Sciatic nerve (tissue), 2 donors: ENCODE measurements at regions not wholly inside any gene's neighbourhood (a gene's known extent, or its start where the extent isn't known, plus 50 kb on each side); places are given as distances from the start of the nearest gene placed in this dataset.
"Not testable (repeated sequence)": the region's sequence is repeated elsewhere in the genome, so short reads cannot be mapped to it uniquely, and the experiment has no call there.

Experiments
- ATAC-seq: fragments of 200-7000 bp; cut with Tn5 transposase; one replicate; pipeline ENCODE4 v1.9.1; 2020; ENCODE audit warnings: mild to moderate bottlenecking, moderate library complexity
- DNase-seq: peaks from one replicate; pipeline ENCODE4 v3.0.0-alpha.2; 2020; ENCODE audit warnings: low spot score
- intact Hi-C: fragments of 100-400 bp; cut with DNase I; formaldehyde crosslinking; loops from one replicate; pipeline ENCODE4 v1.14.2; 2022
- donor health status: DM: no; HTN: no; CAD: no.
- donor health status: DM: no; HTN: no; CAD: no.

DNA sequence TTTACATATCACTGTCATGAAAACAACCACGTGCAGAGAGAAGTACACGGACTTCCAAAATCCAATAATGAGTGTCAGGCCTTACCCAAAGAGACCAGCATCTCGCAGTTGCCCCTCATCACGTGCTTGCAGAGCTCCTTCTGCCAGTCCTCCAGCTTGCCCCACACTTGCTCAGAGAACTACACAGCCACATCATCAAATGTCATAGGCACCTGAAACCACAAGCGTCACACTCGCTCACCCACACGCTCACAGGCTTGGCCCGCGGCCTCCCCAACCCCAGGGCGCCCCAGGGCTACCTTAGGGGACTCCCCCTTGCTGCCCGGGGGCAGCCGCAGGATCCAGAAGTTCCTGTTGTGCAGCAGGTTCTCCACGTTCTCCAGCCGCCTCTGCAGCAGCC is 123.4 kb upstream of the ZNF746 start:
- ATAC-seq (no peak), DNase-seq (no peak)
- intact Hi-C loops = no loop called here

DNA sequence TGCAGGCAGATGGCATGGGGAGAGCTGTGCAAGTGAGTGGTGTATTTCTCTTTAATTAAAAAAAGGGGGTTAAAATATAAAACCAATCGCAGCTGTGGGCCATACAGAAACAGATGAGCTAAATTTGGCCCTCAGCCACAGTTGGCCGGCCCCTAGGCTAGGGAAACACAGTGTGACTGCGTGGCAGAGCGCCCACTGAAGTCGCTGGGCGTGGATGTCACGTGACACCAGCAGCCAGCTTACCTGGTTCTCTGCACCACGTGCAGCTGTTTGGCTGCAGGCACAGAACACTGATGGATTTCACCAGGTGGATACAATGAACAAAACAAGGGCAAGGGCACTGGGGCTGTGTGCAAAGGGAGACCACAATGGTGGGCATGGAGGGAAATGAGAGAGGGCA is 119.3 kb upstream of the ZNF746 start:
- DNase-seq = no peak
- ATAC-seq = no peak
- intact Hi-C loops = no loop called here

DNA sequence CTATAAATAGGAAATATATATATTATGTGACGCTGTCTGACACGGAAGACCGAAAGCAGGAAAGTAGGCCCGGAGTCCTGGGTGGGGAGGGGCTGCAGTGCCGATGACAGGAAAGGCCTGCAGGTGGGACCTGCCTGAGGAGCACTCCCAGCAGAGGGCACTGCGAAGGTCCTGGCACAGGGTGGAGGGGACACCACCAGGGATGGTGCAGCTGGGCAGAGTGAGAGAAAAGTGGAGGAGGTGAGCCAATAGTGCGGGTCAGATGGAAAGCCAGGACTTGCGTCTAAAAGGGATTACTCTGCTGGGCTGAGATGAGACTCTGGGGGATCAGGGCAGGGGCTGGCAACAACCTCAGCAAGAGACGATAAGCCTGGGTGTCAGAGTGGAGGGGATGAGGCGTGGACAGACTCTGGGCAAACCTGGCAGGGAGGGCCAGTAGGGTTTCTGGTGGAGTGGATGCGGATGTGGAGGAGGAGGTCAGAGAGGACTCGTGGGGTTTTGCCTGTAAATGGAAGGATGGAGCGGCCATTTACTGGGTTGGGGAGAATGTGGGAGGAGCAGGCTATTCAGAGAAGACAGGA is 118.2 kb upstream of the ZNF746 start:
- ATAC-seq (no peak), DNase-seq (no peak)
- intact Hi-C loops = no loop called here

DNA sequence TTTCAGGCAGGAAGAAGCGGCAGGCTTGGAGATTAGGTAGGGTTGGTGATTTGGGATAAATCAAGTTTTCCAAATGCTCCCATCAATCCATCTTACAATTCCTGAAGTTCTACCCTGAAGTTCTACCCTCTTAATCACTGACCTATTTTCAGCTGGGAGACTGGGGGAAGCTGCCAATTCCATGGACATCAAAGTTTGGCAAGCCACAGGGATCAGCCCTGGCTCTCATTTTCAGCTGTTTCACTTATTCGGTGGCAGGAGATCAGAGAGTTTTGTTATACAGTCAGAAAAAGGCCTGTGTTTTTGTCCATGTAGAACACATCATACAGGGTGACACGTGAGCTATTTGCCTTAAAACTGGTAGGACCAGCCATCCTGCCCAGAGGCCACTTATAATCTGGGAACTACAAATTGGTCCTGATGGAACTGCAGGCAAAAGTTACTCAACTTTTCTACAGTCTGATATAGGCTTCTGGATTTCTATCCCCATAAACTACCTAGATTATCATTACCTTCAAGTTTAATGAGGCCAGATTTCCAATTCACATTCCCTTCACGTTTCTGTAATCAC is 112.9 kb upstream of the ZNF746 start:
- no peak for ATAC-seq
- no peak for DNase-seq
- intact Hi-C loops = no loop called here

DNA sequence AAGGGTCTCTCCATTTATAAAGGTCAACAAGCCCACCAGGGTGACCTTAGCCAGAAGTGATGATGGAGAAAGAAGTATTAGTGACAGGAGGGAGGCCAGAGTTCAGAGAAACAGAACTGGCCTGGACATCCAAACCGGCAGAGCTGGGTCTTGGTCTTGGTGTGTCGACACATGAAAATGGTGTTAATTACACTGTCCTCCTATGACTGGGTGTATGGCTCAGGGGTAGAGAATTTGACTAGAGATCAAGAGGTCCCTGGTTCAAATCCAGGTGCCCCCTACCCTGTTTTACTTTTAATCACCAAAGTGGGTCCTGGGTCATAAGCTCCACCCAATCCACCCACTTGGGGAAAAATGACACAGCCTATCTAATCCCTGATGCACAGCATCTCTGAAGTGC is 110.6 kb upstream of the ZNF746 start:
- intact Hi-C loops = no loop called here
- ATAC-seq = no peak

DNA sequence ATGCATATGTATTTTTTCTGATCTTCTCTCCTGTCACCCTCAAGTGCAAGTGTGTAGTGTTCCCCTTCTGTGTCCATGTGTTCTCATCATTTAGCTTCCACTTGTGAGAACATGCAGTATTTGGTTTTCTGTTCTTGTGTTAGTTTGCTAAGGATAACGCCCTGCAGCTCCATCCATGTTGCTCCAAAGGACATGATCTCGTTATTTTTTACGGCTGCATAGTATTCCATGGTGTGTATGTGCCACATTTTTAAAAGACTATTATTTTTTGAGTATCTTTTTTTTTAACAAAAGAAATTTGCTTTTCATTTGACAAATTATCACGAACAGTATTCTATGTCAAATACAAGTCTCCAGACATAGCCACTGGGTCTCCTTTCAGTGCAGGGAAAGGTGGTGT is 110.1 kb upstream of the ZNF746 start:
- DNase-seq (no peak), ATAC-seq (no peak)
- intact Hi-C loops = no loop called here

More for the DNA sequence above, 110.6 kb upstream of the ZNF746 start:
- DNase-seq = no peak

DNA sequence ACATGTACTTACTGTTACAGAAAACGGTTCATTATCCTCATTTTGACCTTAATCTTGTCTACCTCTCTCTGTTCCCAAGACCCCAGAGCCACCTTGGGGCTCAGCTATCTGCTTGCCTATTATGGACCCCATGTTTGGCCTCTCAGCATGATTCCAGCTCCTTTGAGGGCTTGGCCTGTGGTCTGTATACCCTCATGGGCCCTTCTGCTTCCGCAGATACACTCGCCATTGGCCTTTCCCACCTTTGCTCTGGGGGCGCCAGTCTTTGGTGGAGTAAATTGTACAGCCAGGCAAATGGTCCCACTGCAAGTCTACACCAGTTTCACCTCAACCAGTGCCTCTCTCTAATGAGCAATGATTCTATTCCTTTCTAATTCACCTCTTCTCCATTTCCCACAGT is 109.2 kb upstream of the ZNF746 start:
- DNase-seq (no peak), ATAC-seq (no peak)
- intact Hi-C loops = no loop called here

DNA sequence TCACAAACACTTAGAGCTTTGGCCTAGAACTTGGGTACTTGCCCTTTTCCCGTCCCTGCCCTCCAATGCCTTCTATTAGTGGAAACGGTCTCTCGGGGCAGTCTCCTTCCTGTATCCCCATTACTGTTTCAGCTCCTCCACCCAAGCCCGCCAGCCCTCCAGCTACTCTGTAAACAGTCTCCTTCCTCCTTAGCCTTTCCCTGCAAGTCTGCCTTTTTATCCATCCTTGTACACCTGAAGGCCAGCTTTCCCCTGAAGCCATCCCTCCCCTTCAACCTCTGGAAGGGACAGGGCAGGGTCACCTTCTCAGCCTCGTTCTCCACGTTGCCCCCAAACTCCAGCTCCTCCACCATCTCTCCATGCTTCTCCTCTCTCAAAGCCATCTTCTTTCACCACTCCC is 108.1 kb upstream of the ZNF746 start:
- DNase-seq (no peak), ATAC-seq (no peak)
- intact Hi-C loops = no loop called here

DNA sequence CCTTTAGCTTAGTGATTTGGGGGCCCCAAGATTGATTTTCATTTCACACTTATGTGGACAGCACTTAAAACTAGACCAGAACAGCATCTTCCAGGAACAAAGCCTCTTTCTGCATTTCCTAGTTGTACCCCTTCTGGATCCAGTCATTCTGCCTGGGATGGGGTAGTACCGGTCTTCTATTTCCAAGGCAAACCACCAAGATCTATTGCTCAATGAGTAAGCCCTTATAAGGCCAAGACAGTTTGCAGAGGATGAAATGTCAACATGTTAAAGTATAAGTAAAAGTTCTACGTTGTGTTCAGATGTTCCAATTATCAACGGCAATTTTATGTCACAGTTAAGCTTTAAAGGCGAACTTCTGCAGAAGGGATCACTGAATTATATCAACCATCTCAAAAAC is 106.9 kb upstream of the ZNF746 start:
- no peak for DNase-seq
- ATAC-seq = no peak
- intact Hi-C loops = no loop called here

DNA sequence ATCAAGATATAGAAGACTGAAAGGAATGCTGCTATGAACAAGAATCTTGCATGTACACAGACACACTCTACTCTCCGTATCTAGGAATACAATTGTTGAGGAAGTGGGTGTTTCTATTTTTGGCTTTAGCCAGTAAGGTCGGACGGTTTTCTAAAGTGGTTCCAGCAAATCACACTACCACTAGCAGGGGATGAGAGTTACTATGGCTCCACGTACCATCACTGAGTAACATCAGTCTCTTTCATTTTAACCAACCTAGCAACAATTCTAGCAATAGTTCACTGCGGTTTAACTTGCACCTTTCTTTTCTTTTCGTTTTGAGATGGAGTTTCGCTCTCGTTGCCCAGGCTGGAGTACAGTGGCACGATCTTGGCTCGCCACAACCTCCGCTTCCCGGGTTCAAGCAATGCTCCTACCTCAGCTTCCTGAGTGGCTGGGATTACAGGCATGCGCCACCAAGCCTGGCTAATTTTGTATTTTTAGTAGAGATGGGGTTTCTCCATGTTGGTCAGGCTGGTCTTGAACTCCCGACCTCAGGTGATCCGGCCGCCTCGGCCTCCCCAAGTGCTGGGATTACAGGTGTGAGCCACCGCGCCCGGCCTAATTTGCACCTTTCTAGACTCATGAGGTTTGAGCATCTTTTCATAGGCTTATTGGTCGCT is 103.2 kb upstream of the ZNF746 start:
- intact Hi-C loops, ATAC-seq, DNase-seq: not testable (repeated sequence)

DNA sequence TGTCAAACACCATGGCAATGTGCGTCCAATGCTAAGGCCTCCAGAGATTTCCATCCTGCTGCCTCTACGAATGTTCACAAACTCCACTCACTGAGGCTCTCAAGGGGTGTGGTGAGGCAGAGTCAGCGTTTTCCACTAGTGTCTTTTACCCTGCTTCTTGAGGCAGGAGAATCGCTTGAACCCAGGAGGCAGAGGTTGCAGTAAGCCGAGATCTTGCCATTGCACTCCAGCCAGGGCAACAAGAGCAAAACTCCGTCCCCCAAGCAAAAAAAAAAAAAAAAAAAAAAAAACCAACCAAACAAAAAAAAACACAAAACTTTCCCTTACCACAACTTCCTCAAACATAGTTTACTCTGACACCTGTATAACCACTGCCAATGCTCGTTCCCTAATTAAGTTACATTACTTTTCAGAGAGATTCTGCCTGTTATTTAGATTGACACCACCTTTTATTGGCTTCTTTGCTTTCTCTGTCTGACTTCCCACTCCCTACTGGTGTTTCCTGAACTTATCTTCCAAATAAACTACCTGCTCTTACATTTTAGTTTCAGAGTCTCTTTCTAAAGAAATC is 102.1 kb upstream of the ZNF746 start:
- no peak for DNase-seq
- ATAC-seq = no peak
- intact Hi-C loops = loop anchor here (10.0 kb wide), 1 partner anchor 1705 kb away; no protein-coding TSS in a partner anchor

DNA sequence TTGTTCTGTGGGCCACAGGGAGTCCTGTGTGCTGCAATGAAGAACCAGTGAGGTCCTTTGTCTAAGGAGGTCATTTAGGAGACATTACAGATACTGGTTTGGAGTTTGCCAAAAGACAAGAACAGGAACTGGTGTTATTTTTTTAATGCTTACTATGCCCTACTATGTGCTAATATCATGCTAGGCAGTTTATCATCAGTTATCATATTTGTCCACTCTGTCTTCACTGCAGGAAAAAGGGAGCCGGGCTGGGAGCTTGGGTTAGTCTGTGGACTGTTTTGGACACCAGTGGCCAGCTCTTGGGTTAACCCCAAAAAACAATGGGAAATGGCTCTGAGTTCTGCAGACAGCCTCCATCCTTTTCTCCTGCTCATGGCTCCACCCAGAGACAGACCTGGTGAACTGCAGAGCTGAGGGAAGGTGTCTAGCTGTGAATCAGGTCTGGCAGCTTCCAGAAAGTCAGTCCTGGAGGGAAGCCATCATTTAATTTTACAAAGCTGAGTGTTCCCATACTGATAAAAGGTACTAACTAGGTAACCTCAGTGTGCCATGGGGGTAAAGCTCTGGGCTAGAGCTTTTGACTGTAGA is 101.2 kb upstream of the ZNF746 start:
- ATAC-seq (no peak), DNase-seq (no peak)
- intact Hi-C loops = loop anchor here (10.0 kb wide), 1 partner anchor 1706 kb away; no protein-coding TSS in a partner anchor

DNA sequence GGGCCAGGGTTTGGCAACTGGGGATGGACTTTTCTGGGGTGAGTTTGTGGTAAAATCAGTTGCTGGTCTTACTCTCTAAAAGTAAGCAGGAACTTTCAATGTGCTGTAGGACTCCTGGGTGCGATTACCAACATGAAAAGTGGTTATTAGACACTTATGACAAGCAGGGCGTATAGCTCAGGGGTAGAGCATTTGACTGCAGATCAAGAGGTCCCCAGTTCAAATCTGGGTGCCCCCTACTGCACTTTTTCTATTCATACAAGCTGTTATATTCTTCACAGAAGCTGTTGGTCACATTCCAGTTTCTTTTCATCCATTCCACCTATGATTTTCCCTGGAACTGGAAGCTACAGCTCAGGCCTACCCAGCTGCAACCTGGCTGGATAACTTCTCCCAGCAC is 100.2 kb upstream of the ZNF746 start:
- ATAC-seq, DNase-seq: not testable (repeated sequence)
- intact Hi-C loops = loop anchor here (10.0 kb wide), 1 partner anchor 1707 kb away; no protein-coding TSS in a partner anchor

DNA sequence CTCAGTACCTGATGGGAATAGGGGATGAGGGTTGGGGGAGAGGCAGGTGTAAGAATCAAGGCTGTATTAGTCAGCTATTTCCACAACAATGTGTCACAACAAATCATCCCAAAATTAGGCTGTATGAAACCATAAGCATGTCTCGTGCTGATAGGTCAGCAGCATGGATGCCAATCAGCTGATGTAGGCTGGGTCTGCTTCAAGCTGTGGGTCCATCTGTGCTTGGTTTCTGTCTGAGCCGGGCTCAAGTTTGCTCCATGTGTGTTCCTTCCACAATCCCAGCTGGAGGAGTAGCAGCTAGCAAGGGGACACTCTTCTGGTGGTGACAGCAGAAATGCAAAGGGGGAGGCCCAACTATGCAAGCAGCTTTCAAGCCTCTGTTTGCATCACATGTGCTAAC is 97.9 kb upstream of the ZNF746 start:
- no peak for DNase-seq
- intact Hi-C loops = loop anchor here (10.0 kb wide), 1 partner anchor 1709 kb away; no protein-coding TSS in a partner anchor
- no peak for ATAC-seq

DNA sequence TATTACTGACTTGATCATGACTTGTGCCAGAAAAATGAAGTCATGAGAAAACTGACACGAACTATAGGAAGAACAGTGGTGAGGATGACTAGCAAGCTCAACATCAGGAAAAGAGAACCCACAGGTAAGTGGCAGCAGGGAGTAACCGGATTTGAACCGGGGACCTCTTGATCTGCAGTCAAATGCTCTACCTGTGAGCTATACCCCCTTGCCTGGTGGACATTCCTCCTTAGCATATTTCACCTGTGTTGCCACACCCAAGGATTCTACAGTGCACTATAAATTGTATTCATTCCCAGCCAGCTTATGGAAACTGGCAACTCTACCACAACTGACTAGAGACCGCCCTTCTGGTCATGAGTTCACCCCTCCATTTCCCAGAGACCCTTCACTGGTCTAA is 97.5 kb upstream of the ZNF746 start:
- ATAC-seq = no peak
- intact Hi-C loops = loop anchor here (10.0 kb wide), 1 partner anchor 1710 kb away; no protein-coding TSS in a partner anchor
- DNase-seq = no peak

DNA sequence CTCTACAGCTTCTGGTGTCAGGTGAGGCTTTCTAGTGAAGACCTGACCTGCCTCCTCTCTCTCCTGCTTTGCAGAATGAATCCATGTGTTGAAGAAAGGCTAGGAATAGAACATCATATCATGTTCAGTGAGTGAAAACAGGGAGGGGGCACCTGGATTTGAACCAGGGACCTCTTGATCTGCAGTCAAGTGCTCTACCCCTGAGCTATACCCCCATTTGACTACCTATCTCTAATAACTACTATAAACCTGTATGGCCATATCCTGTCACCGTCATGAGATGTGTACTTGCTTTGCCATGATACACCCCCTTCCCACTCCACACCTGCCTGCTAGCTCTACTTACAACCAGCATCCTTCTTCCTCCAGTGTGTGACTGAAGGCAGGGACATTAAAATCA is 91.3 kb upstream of the ZNF746 start:
- DNase-seq (no peak), ATAC-seq (no peak)
- intact Hi-C loops = no loop called here

DNA sequence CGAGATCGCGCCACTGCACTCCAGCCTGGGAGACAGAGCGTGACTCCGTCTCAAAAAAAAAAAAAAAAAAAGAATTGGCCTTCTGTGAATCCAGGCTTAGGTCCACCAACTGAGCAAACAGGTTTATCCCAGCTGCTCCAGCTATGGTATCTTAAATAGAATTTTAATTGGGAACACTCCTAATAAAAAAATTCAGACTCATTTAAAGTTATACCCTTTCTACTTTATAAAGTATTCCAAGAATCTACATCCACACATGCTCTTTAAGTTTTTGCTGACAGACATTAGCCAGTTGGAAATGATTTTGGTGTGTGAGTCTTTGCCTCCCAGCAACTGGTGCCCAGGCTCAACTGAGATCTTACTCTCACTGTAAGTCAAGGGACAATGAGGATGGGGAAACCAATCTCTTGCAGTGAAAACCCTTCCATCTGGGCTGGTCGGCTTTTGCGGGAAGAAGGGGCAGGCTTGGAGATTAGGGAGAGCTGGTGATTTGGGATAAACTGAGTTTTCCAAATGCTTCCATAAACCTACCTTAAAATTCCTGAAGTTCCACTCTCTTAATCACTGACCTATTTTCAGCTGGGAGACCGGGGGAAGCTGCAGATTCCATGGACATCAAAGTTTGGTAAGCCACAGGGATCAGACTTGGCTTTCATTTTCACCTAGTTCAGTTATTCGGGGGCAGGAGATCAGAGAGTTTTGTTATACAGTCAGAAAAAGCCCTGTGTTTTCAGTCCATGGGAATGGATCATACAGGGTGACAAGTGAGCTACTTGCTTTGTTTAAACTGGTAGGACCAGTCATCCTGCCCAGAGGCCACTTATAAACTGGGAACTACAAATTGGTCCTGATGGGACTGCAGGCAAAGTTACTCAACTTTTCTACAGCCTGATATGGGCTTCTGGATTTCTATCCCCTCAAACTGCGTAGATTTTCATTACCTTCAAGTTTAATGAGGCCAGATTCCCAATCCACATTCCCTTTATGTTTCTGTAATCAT is 89.3 kb upstream of the ZNF746 start:
- no peak for ATAC-seq
- no peak for DNase-seq
- intact Hi-C loops = no loop called here

DNA sequence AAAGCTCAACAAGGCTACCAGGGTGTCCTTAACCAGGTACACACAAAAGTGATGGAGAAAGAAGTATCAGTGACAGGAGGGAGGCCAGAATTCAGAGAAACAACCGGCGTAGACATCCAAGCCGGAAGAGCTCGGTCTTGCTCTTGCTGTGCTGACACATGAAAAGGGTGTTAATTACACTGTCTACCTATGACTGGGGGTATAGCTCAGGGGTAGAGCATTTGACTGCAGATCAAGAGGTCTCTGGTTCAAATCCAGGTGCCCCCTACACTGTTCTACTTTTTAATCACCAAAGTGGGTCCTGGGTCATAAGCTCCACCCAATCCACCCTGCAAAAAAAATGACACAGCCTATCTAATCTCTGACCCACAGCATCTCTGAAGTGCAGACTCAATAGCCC is 86.9 kb upstream of the ZNF746 start:
- intact Hi-C loops = no loop called here
- ATAC-seq = no peak
- DNase-seq = no peak

DNA sequence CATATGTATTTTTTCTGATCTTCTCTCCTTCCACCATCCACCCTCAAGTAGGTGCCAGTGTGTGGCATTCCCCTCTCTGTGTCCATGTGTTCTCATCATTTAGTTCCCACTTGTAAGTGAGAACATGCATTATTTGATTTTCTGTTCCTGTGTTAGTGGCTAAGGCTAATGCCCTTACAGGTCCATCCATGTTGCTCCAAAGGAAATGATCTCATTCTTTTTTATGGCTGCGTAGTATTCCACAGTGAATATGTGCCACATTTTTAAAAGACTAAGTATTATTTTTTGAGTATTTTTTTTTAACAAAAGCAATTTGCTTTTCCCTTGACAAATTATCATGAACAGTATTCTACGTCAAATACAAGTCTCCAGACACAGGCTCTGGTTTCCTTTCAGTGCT is 86.4 kb upstream of the ZNF746 start:
- no peak for DNase-seq
- no peak for ATAC-seq
- intact Hi-C loops = no loop called here
